Retinal pigment epithelial cell (primary cell): ENCODE measurements at regions not wholly inside any gene's neighbourhood (a gene's known extent, or its start where the extent isn't known, plus 50 kb on each side); places are given as distances from the start of the nearest gene placed in this dataset.

Experiments used
- DNase-seq: peaks from one replicate; pipeline ENCODE4 v3.0.0-alpha.2; 2010; ENCODE audit warnings: low read depth
- H3K4me3 ChIP-seq: 2 replicates; pipeline ENCODE4 v1.5.1; 2011; ENCODE audit warnings: mild to moderate bottlenecking, low read length, control low read depth, moderate library complexity
- TF ChIP-seq, protein P1 (sequence below): conservative IDR thresholded peaks from 2 replicates; pipeline ENCODE4 v1.5.1; 2011; ENCODE audit warnings: low read depth, low read length, control low read depth, inconsistent platforms

DNA sequence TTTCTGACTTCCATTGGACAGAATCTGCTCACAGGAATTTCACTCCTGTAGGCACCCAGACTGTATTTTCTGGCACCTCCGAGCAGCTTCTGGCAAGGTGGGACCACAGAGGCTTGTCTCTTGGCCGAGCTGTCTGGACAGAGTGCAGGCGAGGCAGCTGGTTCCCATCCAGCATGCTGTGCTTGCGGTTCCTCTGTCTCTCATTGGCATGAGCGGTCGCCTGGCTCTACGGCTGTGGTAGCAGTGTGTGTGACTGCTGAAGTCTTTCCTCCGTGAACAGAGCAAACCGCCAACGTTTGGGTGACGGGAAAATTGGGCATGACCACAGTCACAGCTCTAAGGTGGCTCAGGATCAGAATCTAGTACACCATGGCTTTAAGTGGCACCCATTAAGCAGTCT, 411.7 kb upstream of the NETO1 start:
- TF ChIP-seq, protein P1, sequence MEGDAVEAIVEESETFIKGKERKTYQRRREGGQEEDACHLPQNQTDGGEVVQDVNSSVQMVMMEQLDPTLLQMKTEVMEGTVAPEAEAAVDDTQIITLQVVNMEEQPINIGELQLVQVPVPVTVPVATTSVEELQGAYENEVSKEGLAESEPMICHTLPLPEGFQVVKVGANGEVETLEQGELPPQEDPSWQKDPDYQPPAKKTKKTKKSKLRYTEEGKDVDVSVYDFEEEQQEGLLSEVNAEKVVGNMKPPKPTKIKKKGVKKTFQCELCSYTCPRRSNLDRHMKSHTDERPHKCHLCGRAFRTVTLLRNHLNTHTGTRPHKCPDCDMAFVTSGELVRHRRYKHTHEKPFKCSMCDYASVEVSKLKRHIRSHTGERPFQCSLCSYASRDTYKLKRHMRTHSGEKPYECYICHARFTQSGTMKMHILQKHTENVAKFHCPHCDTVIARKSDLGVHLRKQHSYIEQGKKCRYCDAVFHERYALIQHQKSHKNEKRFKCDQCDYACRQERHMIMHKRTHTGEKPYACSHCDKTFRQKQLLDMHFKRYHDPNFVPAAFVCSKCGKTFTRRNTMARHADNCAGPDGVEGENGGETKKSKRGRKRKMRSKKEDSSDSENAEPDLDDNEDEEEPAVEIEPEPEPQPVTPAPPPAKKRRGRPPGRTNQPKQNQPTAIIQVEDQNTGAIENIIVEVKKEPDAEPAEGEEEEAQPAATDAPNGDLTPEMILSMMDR: no peak
- H3K4me3 ChIP-seq: no peak overlapping the region
- no peak for DNase-seq

DNA sequence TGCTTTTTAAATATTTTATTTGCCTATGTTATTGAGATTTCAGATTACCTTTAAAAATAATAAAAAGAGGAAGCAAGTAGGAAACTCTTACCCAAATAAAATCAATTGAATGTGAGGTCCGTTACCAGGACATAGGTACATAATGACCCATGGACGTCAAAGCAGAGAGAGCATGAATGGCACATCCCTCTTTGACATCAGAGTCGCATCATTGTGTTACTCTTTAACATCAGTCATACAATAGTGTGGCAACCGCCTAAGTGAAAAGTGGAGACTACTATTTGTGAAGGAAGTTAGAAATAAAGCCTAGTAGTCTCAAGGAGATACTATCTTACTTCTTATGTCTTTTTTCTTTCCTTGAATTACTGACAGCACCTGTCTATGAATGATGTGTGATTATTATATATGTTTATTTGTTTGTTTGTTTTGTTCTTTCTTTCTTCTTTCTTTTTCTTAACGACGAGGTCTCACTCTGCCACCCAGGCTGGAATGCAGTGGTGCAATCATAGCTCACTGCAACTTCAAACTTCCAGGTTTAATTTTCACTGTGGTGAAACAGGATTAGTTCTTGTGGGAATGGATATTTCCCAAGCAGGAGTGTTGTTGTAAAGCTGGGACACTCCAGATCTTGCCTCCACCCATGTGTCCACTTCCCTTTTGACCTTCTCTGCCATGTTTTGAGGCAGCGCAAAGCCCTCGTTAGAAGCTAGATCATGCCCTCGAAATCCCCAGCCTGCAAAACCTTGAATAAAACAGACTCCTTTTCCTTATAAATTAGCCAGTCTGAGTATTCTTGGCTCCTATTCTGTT, 407.2 kb upstream of the NETO1 start:
- TF ChIP-seq, protein P1: no peak
- DNase-seq: no peak
- H3K4me3 ChIP-seq: no peak overlapping the region

DNA sequence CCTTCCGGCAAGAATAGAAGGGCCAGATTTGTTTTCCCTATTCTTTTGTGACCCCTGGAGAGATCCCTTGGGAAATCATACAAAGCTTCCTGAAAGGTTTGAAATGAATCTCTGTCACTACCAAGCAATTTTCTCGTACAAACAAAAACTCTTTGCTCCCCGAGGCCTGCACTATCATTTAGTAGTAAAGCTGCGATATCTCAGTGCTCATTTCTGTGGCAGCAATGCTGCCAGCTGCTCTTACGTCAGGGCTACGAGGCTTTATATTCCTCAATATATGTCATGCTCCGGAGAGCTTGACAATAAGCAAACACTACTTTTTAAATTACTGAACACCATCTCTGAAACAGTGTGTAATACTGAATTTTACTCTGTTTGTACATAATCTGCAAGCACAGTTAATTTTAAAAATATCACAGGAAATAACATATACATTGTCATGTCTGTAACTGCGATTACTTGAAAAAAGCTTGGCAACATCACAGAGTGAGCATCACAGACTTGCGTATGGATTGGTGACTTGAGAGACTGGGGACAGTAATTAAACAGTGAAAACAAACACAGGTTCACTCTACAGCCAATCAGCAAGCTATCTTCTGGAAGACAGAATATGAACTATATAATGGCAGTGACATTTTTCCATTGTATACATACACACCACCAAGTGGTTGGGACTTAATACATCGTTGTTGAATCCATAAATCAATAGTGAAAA, 403.3 kb upstream of the NETO1 start:
- no peak for DNase-seq
- H3K4me3 ChIP-seq: no peak overlapping the region
- TF ChIP-seq, protein P1: no peak

DNA sequence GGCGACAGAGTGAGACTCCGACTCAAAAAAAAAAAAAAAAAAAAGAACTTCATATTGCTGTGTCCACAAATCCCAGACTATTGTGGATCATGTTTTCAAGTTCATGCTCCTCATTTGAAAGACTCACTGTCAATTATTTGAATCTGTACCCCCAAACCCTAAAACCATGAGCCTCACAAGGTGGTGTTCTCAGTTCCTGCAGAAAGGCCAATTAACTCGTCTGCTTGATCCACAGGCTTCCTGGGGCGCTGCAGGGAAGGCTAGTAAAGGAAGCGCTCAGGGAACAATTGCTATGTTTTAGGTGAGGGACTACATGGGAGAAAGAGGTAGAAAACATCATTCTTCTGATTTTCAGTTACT, 396.8 kb upstream of the NETO1 start:
- H3K4me3 ChIP-seq: no peak overlapping the region
- no peak for DNase-seq
- TF ChIP-seq, protein P1: no peak

DNA sequence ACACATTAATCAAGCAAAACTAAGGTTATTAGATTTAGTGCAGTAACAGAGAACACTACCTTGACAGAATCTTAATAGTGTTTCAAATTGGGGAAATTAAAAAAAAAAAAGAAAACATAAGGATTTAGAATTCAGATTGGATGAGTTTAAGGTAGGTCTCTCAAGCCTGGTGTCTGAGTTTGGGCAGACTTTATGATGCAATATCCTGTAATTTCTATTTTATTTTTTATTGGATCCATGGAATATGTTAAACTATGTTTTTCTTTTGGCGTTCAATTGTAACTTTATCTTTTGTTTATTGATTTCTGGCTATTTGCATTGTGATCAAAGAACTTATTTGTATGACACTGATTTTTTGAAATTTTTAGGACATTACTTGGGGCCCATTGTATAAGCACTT, 394.1 kb upstream of the NETO1 start:
- no peak for DNase-seq
- no peak overlapping the region for H3K4me3 ChIP-seq
- TF ChIP-seq, protein P1: no peak

DNA sequence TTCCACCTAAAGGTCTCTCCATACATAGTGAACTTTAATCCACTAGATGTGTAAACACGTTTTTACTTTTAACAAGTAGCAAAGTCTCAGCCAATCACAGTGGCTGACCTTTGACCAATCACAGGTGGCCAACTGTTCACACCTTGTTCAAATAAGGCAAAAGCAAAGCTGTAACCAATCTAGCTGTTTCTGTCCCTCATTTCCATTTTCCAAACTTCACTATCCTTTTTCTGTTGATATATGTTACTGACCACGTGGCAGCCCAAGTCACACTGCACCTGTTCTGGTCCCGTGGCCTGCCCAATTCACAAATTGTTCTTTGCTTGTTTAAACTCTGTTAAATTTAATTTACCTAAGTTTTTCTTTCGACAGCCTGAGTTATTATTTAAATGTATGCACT, 393.5 kb upstream of the NETO1 start:
- TF ChIP-seq, protein P1: no peak
- no peak overlapping the region for H3K4me3 ChIP-seq
- no peak for DNase-seq
